ENCODE measurements at regions not wholly inside any gene's neighbourhood (a gene's known extent, or its start where the extent isn't known, plus 50 kb on each side); places are given as distances from the start of the nearest gene placed in this dataset.

DNA sequence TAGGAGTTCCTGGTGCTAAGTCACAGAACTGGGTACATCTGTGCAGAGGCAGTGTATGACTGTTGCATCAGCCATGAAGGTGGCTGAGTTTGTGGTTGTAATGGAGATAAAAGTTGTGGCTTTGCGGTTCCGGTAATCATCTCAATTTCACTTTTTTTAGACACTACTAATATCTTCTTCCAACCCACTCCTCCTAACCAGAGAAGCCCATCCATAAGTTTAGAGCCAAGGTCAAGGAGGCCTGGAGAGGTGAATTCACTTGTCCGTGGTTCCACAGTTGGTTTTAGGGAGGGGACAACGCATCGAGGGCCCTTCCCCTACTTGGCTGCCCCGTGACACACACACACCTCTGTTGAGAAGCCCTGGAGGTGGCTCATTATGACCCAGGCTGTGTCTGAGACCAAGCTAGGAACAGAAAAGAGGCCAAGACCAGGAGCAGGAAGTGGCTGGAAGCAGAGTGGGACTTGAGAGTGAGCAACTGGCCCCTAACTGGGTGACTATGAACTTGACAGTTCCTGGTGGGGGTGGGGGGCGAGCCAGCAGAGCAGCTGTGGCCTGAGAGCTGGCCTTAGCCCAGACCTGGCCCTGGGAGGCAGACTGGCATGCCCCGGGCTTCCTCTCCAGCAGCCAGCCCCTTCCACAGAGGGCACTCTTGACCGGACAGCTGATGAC is 66.8 kb upstream of the COL13A1 start:
- TF ChIP-seq, protein P1, sequence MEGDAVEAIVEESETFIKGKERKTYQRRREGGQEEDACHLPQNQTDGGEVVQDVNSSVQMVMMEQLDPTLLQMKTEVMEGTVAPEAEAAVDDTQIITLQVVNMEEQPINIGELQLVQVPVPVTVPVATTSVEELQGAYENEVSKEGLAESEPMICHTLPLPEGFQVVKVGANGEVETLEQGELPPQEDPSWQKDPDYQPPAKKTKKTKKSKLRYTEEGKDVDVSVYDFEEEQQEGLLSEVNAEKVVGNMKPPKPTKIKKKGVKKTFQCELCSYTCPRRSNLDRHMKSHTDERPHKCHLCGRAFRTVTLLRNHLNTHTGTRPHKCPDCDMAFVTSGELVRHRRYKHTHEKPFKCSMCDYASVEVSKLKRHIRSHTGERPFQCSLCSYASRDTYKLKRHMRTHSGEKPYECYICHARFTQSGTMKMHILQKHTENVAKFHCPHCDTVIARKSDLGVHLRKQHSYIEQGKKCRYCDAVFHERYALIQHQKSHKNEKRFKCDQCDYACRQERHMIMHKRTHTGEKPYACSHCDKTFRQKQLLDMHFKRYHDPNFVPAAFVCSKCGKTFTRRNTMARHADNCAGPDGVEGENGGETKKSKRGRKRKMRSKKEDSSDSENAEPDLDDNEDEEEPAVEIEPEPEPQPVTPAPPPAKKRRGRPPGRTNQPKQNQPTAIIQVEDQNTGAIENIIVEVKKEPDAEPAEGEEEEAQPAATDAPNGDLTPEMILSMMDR (IDR thresholded peaks at IDR 0.05) = no peak
- no peak for TF ChIP-seq POLR2A (IDR thresholded peaks at IDR 0.05)

All from vagina (tissue), 2 donors.